HEK293 (cell line): ENCODE measurements at regions not wholly inside any gene's neighbourhood (a gene's known extent, or its start where the extent isn't known, plus 50 kb on each side); places are given as distances from the start of the nearest gene placed in this dataset.

Experiments
- CTCF ChIA-PET: fragments of 350-600 bp; formaldehyde crosslinking; extraction: SDS; loops from one replicate; lab custom pipeline; 2021; ENCODE audit warnings: antibody characterized with exemption; lab: Yijun Ruan, JAX
- POLR2A ChIA-PET: fragments of 300-600 bp; formaldehyde crosslinking; extraction: SDS; loops from one replicate; lab custom pipeline; 2020; ENCODE audit warnings: antibody characterized with exemption, inconsistent platforms; lab: Yijun Ruan, JAX
- H3K27ac ChIP-seq: fragments of 200-500 bp; sonication (Bioruptor generic); 2 replicates; pipeline ENCODE4 v1.5.1; 2014; ENCODE audit warnings: low read depth, low read length, control low read depth, inconsistent platforms; ENCODE audit errors: extremely low read depth
- H3K36me3 ChIP-seq, 2 experiments: fragments of 200-500 bp in 1 of 2; sonication (Bioruptor generic) in 1 of 2; 1 replicate in 1 of 2; 2 replicates in 1 of 2; pipeline ENCODE4 v1.5.1; 2014 to 2017; ENCODE audit warnings: inconsistent platforms in 2 of 2, low read length in 2 of 2; ENCODE audit not compliant: control insufficient read depth in 2 of 2, insufficient read depth in 1 of 2
- H3K4me1 ChIP-seq: fragments of 200-500 bp; sonication (Bioruptor generic); 2 replicates; pipeline ENCODE4 v1.5.1; 2014; ENCODE audit warnings: mild to moderate bottlenecking, low read length, inconsistent platforms; ENCODE audit not compliant: control insufficient read depth, insufficient read depth
- H3K4me3 ChIP-seq: 2 replicates; pipeline ENCODE4 v1.5.1; 2011; ENCODE audit warnings: low read depth, mild to moderate bottlenecking, control low read depth, low read length, moderate library complexity
- H3K9me3 ChIP-seq: fragments of 200-500 bp; sonication (Bioruptor generic); 2 replicates; pipeline ENCODE4 v1.5.1; 2014; ENCODE audit warnings: low read depth, low read length, inconsistent platforms; ENCODE audit not compliant: control insufficient read depth, insufficient read depth
- CTCF ChIP-seq: fragments of 450-650 bp; formaldehyde crosslinking; IDR thresholded peaks from 2 replicates; pipeline ENCODE4 v1.5.1; 2016; ENCODE audit warnings: missing biosample characterization, missing genetic modification characterization
- GFI1B ChIP-seq: fragments of 450-650 bp; formaldehyde crosslinking; IDR thresholded peaks from 2 replicates; pipeline ENCODE4 v1.5.1; 2016; ENCODE audit warnings: missing biosample characterization, missing genetic modification characterization
- MEIS1 ChIP-seq: sonication (generic); formaldehyde crosslinking; IDR thresholded peaks from 2 replicates; pipeline ENCODE4 v1.8.1; 2022; ENCODE audit warnings: missing genetic modification reagents, mild to moderate bottlenecking, borderline replicate concordance
- OVOL3 ChIP-seq: fragments of 450-650 bp; formaldehyde crosslinking; IDR thresholded peaks from 2 replicates; pipeline ENCODE4 v1.5.1; 2016; ENCODE audit warnings: missing biosample characterization, missing genetic modification characterization
- SCRT1 ChIP-seq: fragments of 450-650 bp; formaldehyde crosslinking; IDR thresholded peaks from 2 replicates; pipeline ENCODE4 v1.5.1; 2016; ENCODE audit warnings: missing biosample characterization, missing genetic modification characterization, borderline replicate concordance
- TSHZ1 ChIP-seq: fragments of 450-650 bp; formaldehyde crosslinking; IDR thresholded peaks from 2 replicates; pipeline ENCODE4 v1.5.1; 2016; ENCODE audit warnings: missing biosample characterization, missing genetic modification characterization, borderline replicate concordance
- YY1 ChIP-seq: fragments of 450-650 bp; formaldehyde crosslinking; IDR thresholded peaks from 2 replicates; pipeline ENCODE4 v1.5.1; 2018; ENCODE audit warnings: missing biosample characterization, missing genetic modification characterization
- ZBTB20 ChIP-seq: fragments of 450-650 bp; formaldehyde crosslinking; IDR thresholded peaks from 2 replicates; pipeline ENCODE4 v1.5.1; 2016; ENCODE audit warnings: missing biosample characterization, missing genetic modification characterization
- ZBTB26 ChIP-seq: fragments of 450-650 bp; formaldehyde crosslinking; optimal IDR thresholded peaks from 2 replicates; pipeline ENCODE3; 2016; ENCODE audit warnings: missing biosample characterization, mild to moderate bottlenecking, missing genetic modification characterization
- ZBTB48 ChIP-seq: fragments of 450-650 bp; formaldehyde crosslinking; IDR thresholded peaks from 2 replicates; pipeline ENCODE4 v1.5.1; 2016; ENCODE audit warnings: missing biosample characterization, missing genetic modification characterization
- ZBTB49 ChIP-seq: fragments of 450-650 bp; formaldehyde crosslinking; IDR thresholded peaks from 2 replicates; pipeline ENCODE4 v1.5.1; 2016; ENCODE audit warnings: missing biosample characterization, missing genetic modification characterization, low read depth
- ZNF112 ChIP-seq: fragments of 450-650 bp; formaldehyde crosslinking; IDR thresholded peaks from 2 replicates; pipeline ENCODE4 v1.5.0; 2017; ENCODE audit warnings: missing biosample characterization, missing genetic modification characterization
- ZNF140 ChIP-seq: fragments of 450-650 bp; formaldehyde crosslinking; IDR thresholded peaks from 2 replicates; pipeline ENCODE4 v1.5.1; 2016; ENCODE audit warnings: missing biosample characterization, missing genetic modification characterization
- ZNF175 ChIP-seq: fragments of 450-650 bp; formaldehyde crosslinking; IDR thresholded peaks from 2 replicates; pipeline ENCODE4 v1.5.1; 2016; ENCODE audit warnings: missing biosample characterization, missing genetic modification characterization
- ZNF2 ChIP-seq: fragments of 450-650 bp; formaldehyde crosslinking; IDR thresholded peaks from 2 replicates; pipeline ENCODE4 v1.5.1; 2016; ENCODE audit warnings: missing biosample characterization, missing genetic modification characterization
- ZNF24 ChIP-seq: fragments of 450-650 bp; formaldehyde crosslinking; IDR thresholded peaks from 2 replicates; pipeline ENCODE4 v1.5.1; 2016; ENCODE audit warnings: missing biosample characterization, missing genetic modification characterization
- ZNF274 ChIP-seq, 2 experiments: fragments of 200-500 bp in 1 of 2; fragments of 450-650 bp in 1 of 2; sonication (Bioruptor generic) in 1 of 2; formaldehyde crosslinking in 1 of 2; IDR thresholded peaks; 2 replicates each; pipeline versions ENCODE4 v1.5.1 to v1.6.1; 2014 to 2016; ENCODE audit warnings: borderline replicate concordance in 1 of 2, inconsistent platforms in 1 of 2, low read length in 1 of 2, missing biosample characterization in 1 of 2, missing genetic modification characterization in 1 of 2
- ZNF404 ChIP-seq: fragments of 450-650 bp; formaldehyde crosslinking; IDR thresholded peaks from 2 replicates; pipeline ENCODE4 v1.5.1; 2017; ENCODE audit warnings: missing biosample characterization, missing genetic modification characterization
- ZNF473 ChIP-seq: fragments of 450-650 bp; formaldehyde crosslinking; IDR thresholded peaks from 2 replicates; pipeline ENCODE4 v1.5.1; 2017; ENCODE audit warnings: missing biosample characterization, missing genetic modification characterization
- ZNF501 ChIP-seq: fragments of 450-650 bp; formaldehyde crosslinking; IDR thresholded peaks from 2 replicates; pipeline ENCODE4 v1.5.1; 2016; ENCODE audit warnings: missing biosample characterization, missing genetic modification characterization
- ZNF555 ChIP-seq: fragments of 450-650 bp; formaldehyde crosslinking; conservative IDR thresholded peaks from 2 replicates; pipeline ENCODE4 v1.5.1; 2017; ENCODE audit warnings: missing biosample characterization, mild to moderate bottlenecking, missing genetic modification characterization, inconsistent platforms
- ZNF645 ChIP-seq: fragments of 450-650 bp; formaldehyde crosslinking; IDR thresholded peaks from 2 replicates; pipeline ENCODE4; 2016; ENCODE audit warnings: missing biosample characterization, missing genetic modification characterization
- ZNF654 ChIP-seq: fragments of 450-650 bp; formaldehyde crosslinking; IDR thresholded peaks from 2 replicates; pipeline ENCODE4 v1.5.1; 2016; ENCODE audit warnings: low read depth, missing biosample characterization, missing genetic modification characterization
- ZNF837 ChIP-seq: fragments of 450-650 bp; formaldehyde crosslinking; IDR thresholded peaks from 2 replicates; pipeline ENCODE4 v1.5.1; 2016; ENCODE audit warnings: missing biosample characterization, missing genetic modification characterization
- ZSCAN16 ChIP-seq: fragments of 450-650 bp; formaldehyde crosslinking; IDR thresholded peaks from 2 replicates; pipeline ENCODE4 v1.5.1; 2016; ENCODE audit warnings: missing biosample characterization, missing genetic modification characterization

- H3K9me3 ChIP-seq = no peaks in the 10 kb centered on the region
- TF ChIP-seq ZNF404 (tag by site-specific recombination) (no peak), ZNF555 (no peak), ZNF24 (tag by site-specific recombination) (no peak), ZNF501 (tag by site-specific recombination) (no peak), ZNF112 (tag by site-specific recombination) (no peak), ZBTB49 (tag by site-specific recombination) (no peak), TSHZ1 (tag by site-specific recombination) (no peak), CTCF (tag by site-specific recombination) (no peak), YY1 (no peak), ZNF2 (tag by site-specific recombination) (no peak), ZBTB20 (tag by site-specific recombination) (no peak), ZNF140 (tag by site-specific recombination) (no peak), OVOL3 (tag by site-specific recombination) (no peak), ZNF645 (tag by site-specific recombination) (no peak)
- TF ChIP-seq, all 188 proteins: peak for 0
- CTCF ChIA-PET = interaction anchor here (0.6 kb wide), 1 partner anchor 18 kb away, joined by 3 read pairs; no protein-coding TSS in a partner anchor
- Histone ChIP-seq H3K4me3 (no peak overlapping the region), H3K4me1 (no peaks in the 10 kb centered on the region), H3K36me3 (no peaks in the 10 kb centered on the region), H3K27ac (no peak overlapping the region)
- POLR2A ChIA-PET = no interaction called here
These were observed 213.2 kb downstream of the TGFB2 start for GRCh38 chr1:218558271-218558810.

- CTCF ChIA-PET = no interaction called here
- POLR2A ChIA-PET = no interaction called here
These were observed 220.2 kb downstream of the TGFB2 start for GRCh38 chr1:218565377-218565776.

More at GRCh38 chr1:218565377-218565776, 220.2 kb downstream of the TGFB2 start:
- TF ChIP-seq ZBTB48 (tag by site-specific recombination) = no peak
- no peak for TF ChIP-seq ZBTB26 (tag by site-specific recombination)
- no peak for TF ChIP-seq ZNF473 (tag by site-specific recombination)
- no peak for TF ChIP-seq ZNF2 (tag by site-specific recombination)
- TF ChIP-seq ZNF274 (IDR thresholded peaks at IDR 0.05; ENCODE audit: low read length) = no peak
- TF ChIP-seq ZNF274 (tag by site-specific recombination; IDR thresholded peaks at IDR 0.05; ENCODE audit: borderline replicate concordance) = no peak
- TF ChIP-seq ZSCAN16 (tag by site-specific recombination) = no peak
- TF ChIP-seq GFI1B (tag by site-specific recombination) = peak; percentile 85
- TF ChIP-seq MEIS1 (CRISPR knock-in tag) = 0 out of 2 replicates have a peak, but pooled peaks have one; percentile 32
- no peak for TF ChIP-seq ZNF837 (tag by site-specific recombination)
- TF ChIP-seq SCRT1 (tag by site-specific recombination) = no peak
- TF ChIP-seq ZNF175 = no peak
- TF ChIP-seq ZNF654 = no peak
- Histone ChIP-seq H3K27ac (no peak overlapping the region), H3K9me3 (no peaks in the 10 kb centered on the region), H3K4me1 (no peaks in the 10 kb centered on the region), H3K4me3 (no peak overlapping the region), H3K36me3 (no peaks in the 10 kb centered on the region)
